ENCODE measurements at regions not wholly inside any gene's neighbourhood (a gene's known extent, or its start where the extent isn't known, plus 50 kb on each side); places are given as distances from the start of the nearest gene placed in this dataset.

DNA sequence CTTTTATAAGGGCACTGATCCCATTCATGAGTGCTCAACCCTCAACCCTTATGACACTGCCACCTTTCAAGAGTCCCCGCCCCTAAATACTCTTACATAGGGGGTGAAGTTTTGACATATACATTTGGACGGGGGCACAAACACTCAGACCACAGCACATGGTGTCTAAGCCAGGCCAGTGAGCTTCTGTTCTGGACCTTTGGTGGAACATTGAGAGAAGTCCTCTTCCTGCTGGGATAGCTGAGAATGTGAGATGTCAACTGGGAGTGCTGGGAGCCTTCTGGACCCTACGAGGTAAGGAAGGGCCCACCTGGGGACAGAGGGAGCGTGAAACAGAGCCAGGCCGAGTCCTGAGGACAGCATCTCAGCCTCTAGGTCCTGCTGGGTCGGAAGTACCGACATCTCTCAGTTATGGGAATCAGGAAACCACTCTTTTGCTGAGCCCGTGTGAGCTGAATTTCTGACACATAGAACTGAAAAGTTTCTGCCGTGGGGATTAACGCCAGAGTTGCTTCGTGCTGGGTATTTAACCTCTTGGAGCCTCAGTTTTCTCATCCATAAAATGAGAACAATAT, 114.9 kb downstream of the PDCL3 start:
- POLR2A ChIA-PET = no interaction called here
- no peak for TF ChIP-seq CTCF (IDR thresholded peaks at IDR 0.05; ENCODE audit: insufficient read depth in 1 of 2, low read depth in 1 of 2, low read length in 1 of 2, severe bottlenecking in 1 of 2, unreplicated experiment in 1 of 2)
- intact Hi-C loops (cut with micrococcal nuclease; ENCODE audit: unreplicated experiment) = no loop called here
- no peak overlapping the region for H3K27ac Mint-ChIP-seq (ENCODE audit: unreplicated experiment)
- Histone ChIP-seq H3K4me3 (ENCODE audit: low read depth, low read length) (no peak overlapping the region), H3K4me1 (no peaks in the 10 kb centered on the region), H3K9me3 (no peaks in the 10 kb centered on the region), H3K36me3 (ENCODE audit: control insufficient read depth, insufficient read depth, low read length) (no peaks in the 10 kb centered on the region), H3K27me3 (replicated peaks; ENCODE audit: control insufficient read depth, insufficient read depth, low read length) (no peaks in the 10 kb centered on the region)
- peaks cover 6% of the 10 kb centered on the region for H3K27me3 Mint-ChIP-seq (ENCODE audit: insufficient read depth, unreplicated experiment)
- BruUV-seq (replicated peaks) = no TSS peak
- CTCF ChIA-PET = interaction anchor here (0.6 kb wide), 1 partner anchor 84 kb away, joined by 3 read pairs; no protein-coding TSS in a partner anchor
- no peak overlapping the region for H3K4me3 Mint-ChIP-seq (ENCODE audit: unreplicated experiment)
- DNase-seq = no peak
- no peaks in the 10 kb centered on the region for H3K36me3 Mint-ChIP-seq (ENCODE audit: insufficient read depth, unreplicated experiment)
- H3K4me1 Mint-ChIP-seq (ENCODE audit: low read depth, unreplicated experiment) = no peaks in the 10 kb centered on the region
- H3K9me3 Mint-ChIP-seq (ENCODE audit: unreplicated experiment) = no peaks in the 10 kb centered on the region

DNA sequence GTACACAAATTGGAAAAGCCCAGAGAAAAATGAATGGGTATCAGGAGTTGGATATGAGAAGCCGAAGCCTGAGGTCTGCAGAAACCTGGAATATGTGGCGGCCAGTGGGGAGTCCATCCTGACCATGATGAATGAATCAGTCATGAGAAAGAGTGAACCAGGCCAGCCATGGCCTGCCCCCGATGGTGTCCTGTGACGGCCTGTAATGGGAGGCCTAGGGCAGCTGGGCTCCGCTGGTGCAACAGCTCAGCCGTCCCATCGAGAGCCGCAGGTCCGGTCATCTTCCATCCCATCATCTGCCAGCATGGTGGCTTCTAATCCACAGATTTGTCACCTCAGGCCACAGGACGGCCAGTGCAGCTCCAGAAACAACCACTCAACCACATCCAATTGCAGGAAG, 116.4 kb downstream of the PDCL3 start:
- Mint-ChIP-seq H3K9me3 (ENCODE audit: unreplicated experiment) (peaks cover 7% of the 10 kb centered on the region), H3K27ac (ENCODE audit: unreplicated experiment) (no peak overlapping the region), H3K36me3 (ENCODE audit: insufficient read depth, unreplicated experiment) (no peaks in the 10 kb centered on the region), H3K4me1 (ENCODE audit: low read depth, unreplicated experiment) (no peaks in the 10 kb centered on the region), H3K4me3 (ENCODE audit: unreplicated experiment) (no peak overlapping the region), H3K27me3 (ENCODE audit: insufficient read depth, unreplicated experiment) (peaks cover 10% of the 10 kb centered on the region)
- Histone ChIP-seq H3K9me3 (no peaks in the 10 kb centered on the region; the same call in 1 of the 2 replicates), H3K4me1 (no peaks in the 10 kb centered on the region), H3K4me3 (ENCODE audit: low read depth, low read length) (no peak overlapping the region), H3K36me3 (ENCODE audit: control insufficient read depth, insufficient read depth, low read length) (no peaks in the 10 kb centered on the region), H3K27me3 (replicated peaks; ENCODE audit: control insufficient read depth, insufficient read depth, low read length) (no peaks in the 10 kb centered on the region)
- TF ChIP-seq CTCF (IDR thresholded peaks at IDR 0.05; ENCODE audit: insufficient read depth in 1 of 2, low read depth in 1 of 2, low read length in 1 of 2, severe bottlenecking in 1 of 2, unreplicated experiment in 1 of 2) = no peak
- ChIA-PET CTCF (no interaction called here), POLR2A (no interaction called here)
- intact Hi-C loops (cut with micrococcal nuclease; ENCODE audit: unreplicated experiment) = no loop called here
- BruUV-seq (replicated peaks) = no TSS peak
- DNase-seq = no peak

- Histone ChIP-seq H3K36me3 (ENCODE audit: control insufficient read depth, insufficient read depth, low read length) (no peaks in the 10 kb centered on the region), H3K4me3 (ENCODE audit: low read depth, low read length) (no peak overlapping the region), H3K9me3 (peaks cover 4% of the 10 kb centered on the region), H3K27me3 (replicated peaks; ENCODE audit: control insufficient read depth, insufficient read depth, low read length) (no peaks in the 10 kb centered on the region), H3K4me1 (no peaks in the 10 kb centered on the region)
- ChIA-PET CTCF (interaction anchor here (0.6 kb wide), 1 partner anchor 440 kb away, joined by 3 read pairs; no protein-coding TSS in a partner anchor), POLR2A (no interaction called here)
- H3K36me3 Mint-ChIP-seq (ENCODE audit: insufficient read depth, unreplicated experiment) = no peaks in the 10 kb centered on the region
- H3K9me3 Mint-ChIP-seq (ENCODE audit: unreplicated experiment) = peaks cover 9% of the 10 kb centered on the region
- intact Hi-C loops (cut with micrococcal nuclease; ENCODE audit: unreplicated experiment) = no loop called here
- TF ChIP-seq CTCF (IDR thresholded peaks at IDR 0.05; ENCODE audit: insufficient read depth in 1 of 2, low read depth in 1 of 2, low read length in 1 of 2, severe bottlenecking in 1 of 2, unreplicated experiment in 1 of 2) = no peak
- no peaks in the 10 kb centered on the region for H3K4me1 Mint-ChIP-seq (ENCODE audit: low read depth, unreplicated experiment)
- H3K4me3 Mint-ChIP-seq (ENCODE audit: unreplicated experiment) = no peak overlapping the region
- H3K27me3 Mint-ChIP-seq (ENCODE audit: insufficient read depth, unreplicated experiment) = peaks cover 10% of the 10 kb centered on the region
- BruUV-seq (replicated peaks) = no TSS peak
- no peak for DNase-seq
- H3K27ac Mint-ChIP-seq (ENCODE audit: unreplicated experiment) = no peak overlapping the region
Measured at GRCh38 chr2:100682536-100682935, 119.7 kb downstream of the PDCL3 start.
